Right atrium auricular region (tissue), 2 donors: ENCODE measurements at regions not wholly inside any gene's neighbourhood (a gene's known extent, or its start where the extent isn't known, plus 50 kb on each side); places are given as distances from the start of the nearest gene placed in this dataset.

Experiments used
- DNase-seq: peaks from one replicate; pipeline ENCODE4 v3.0.0-alpha.2; 2019; ENCODE audit warnings: low spot score
- H3K27ac ChIP-seq, 2 donors: fragments of 200-600 bp; sonication (generic); 1 replicate in 1 of 2; 2 replicates in 1 of 2; pipeline ENCODE4 v1.5.1; 2016 to 2019
- H3K27me3 ChIP-seq, 2 donors: fragments of 200-600 bp; sonication (generic); one replicate each; pipeline versions ENCODE4 v1.5.1 to v1.6.0; 2017 to 2019
- H3K36me3 ChIP-seq: fragments of 200-600 bp; sonication (generic); one replicate; pipeline ENCODE4 v1.5.1; 2016
- H3K4me1 ChIP-seq, 2 donors: fragments of 200-600 bp; sonication (generic); one replicate each; pipeline versions ENCODE4 v1.5.1 to v1.6.0; 2017 to 2019
- H3K4me3 ChIP-seq, 2 donors: fragments of 200-600 bp; sonication (generic); 1 replicate in 1 of 2; 2 replicates in 1 of 2; pipeline ENCODE4 v1.5.1; 2017 to 2019; ENCODE audit warnings: mild to moderate bottlenecking in 1 of 2, moderate library complexity in 1 of 2
- H3K9me3 ChIP-seq, 2 donors: fragments of 200-600 bp; sonication (generic); one replicate each; pipeline ENCODE4 v1.5.1; 2019
- TF ChIP-seq, protein P1 (sequence below), 2 donors: fragments of 200-600 bp; sonication (generic); IDR thresholded peaks; one replicate each; pipeline ENCODE4 v1.5.1; 2019; ENCODE audit warnings: antibody characterized with exemption in 2 of 2

- TF ChIP-seq, protein P1, sequence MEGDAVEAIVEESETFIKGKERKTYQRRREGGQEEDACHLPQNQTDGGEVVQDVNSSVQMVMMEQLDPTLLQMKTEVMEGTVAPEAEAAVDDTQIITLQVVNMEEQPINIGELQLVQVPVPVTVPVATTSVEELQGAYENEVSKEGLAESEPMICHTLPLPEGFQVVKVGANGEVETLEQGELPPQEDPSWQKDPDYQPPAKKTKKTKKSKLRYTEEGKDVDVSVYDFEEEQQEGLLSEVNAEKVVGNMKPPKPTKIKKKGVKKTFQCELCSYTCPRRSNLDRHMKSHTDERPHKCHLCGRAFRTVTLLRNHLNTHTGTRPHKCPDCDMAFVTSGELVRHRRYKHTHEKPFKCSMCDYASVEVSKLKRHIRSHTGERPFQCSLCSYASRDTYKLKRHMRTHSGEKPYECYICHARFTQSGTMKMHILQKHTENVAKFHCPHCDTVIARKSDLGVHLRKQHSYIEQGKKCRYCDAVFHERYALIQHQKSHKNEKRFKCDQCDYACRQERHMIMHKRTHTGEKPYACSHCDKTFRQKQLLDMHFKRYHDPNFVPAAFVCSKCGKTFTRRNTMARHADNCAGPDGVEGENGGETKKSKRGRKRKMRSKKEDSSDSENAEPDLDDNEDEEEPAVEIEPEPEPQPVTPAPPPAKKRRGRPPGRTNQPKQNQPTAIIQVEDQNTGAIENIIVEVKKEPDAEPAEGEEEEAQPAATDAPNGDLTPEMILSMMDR (IDR thresholded peaks at IDR 0.05): no peak
- Histone ChIP-seq H3K27me3 (no peaks in the 10 kb centered on the region), H3K4me1 (peaks cover 0 to 65% of the 10 kb centered on the region in 2 donors), H3K36me3 (no peaks in the 10 kb centered on the region), H3K4me3 (no peak overlapping the region), H3K9me3 (no peaks in the 10 kb centered on the region), H3K27ac (peak overlapping the region; percentile 71 to 89)
- DNase-seq: no peak
Observed at GRCh38 chr16:85466304-85466700, 146.8 kb upstream of the GSE1 start.

GRCh38 chr16:85466989-85467388, 146.1 kb upstream of the GSE1 start:
- no peak overlapping the region for H3K4me3 ChIP-seq
- no peaks in the 10 kb centered on the region for H3K9me3 ChIP-seq
- no peak for DNase-seq
- H3K27me3 ChIP-seq: no peaks in the 10 kb centered on the region
- TF ChIP-seq, protein P1 (IDR thresholded peaks at IDR 0.05): no peak
- peak overlapping the region; percentile 71 to 89 for H3K27ac ChIP-seq
- no peaks in the 10 kb centered on the region for H3K36me3 ChIP-seq
- H3K4me1 ChIP-seq: peaks cover 0 to 65% of the 10 kb centered on the region in 2 donors

DNA sequence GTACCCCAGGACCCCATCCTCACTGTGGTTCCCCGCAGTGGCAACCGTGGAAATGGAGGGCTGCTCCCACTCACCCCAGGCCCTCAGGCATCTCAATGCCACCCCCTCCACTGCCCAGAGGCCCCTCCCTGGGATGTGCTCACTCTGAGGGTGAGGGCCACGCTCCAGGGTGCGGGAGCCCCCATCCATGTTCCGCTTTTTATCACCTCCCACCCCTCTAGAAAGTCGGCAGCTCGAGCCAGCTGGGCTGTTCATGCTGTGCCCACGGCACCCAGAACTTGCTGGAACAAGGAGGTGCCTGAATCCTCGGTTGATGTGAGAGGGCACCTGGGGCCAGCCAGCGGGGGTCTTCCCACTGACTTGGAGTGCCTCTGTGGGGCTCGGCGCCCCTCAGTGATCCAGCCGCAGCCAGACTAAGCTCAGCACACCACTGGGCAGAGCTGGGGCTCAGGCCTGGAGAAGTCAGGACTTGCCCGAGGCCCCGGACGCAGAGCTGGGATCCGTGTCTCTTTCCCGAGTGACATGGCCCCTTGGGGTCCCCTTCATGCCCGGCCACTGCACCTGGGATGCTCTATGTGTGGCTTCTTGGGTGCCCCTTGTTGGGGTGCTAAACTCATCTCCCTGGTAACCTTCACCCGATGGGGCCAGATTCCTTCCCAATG, 143.1 kb upstream of the GSE1 start:
- Histone ChIP-seq H3K4me1 (peaks cover 0 to 68% of the 10 kb centered on the region in 2 donors), H3K27me3 (no peaks in the 10 kb centered on the region), H3K4me3 (no peak overlapping the region), H3K36me3 (no peaks in the 10 kb centered on the region), H3K27ac (peak overlapping the region; percentile 62 to 72), H3K9me3 (no peaks in the 10 kb centered on the region)
- DNase-seq: no peak
- TF ChIP-seq, protein P1 (IDR thresholded peaks at IDR 0.05): no peak

DNA sequence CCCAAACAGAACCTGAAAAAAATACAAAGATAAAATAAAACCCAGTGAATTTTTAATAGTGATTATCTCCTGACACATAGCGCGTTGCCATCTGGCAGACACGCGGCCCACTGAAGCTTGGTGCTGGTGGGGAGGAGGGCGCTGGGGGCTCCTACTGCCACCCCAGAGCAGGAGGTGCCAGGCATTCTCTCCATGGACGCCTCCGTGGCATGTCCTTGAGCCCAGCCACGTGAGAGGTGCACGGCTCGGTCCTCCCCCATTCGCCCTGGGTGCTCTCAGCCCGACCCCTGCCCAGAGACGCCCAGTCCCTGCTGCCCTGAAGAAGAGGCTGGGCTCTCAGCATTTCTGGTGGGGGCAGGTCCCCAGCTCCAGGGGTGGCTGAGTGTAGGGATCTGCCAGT, 142.2 kb upstream of the GSE1 start:
- TF ChIP-seq, protein P1 (IDR thresholded peaks at IDR 0.05): no peak
- peak overlapping the region; percentile 62 to 72 for H3K27ac ChIP-seq
- no peaks in the 10 kb centered on the region for H3K9me3 ChIP-seq
- H3K27me3 ChIP-seq: no peaks in the 10 kb centered on the region
- peaks cover 0 to 64% of the 10 kb centered on the region in 2 donors for H3K4me1 ChIP-seq
- no peak for DNase-seq
- H3K36me3 ChIP-seq: no peaks in the 10 kb centered on the region
- H3K4me3 ChIP-seq: no peak overlapping the region

DNA sequence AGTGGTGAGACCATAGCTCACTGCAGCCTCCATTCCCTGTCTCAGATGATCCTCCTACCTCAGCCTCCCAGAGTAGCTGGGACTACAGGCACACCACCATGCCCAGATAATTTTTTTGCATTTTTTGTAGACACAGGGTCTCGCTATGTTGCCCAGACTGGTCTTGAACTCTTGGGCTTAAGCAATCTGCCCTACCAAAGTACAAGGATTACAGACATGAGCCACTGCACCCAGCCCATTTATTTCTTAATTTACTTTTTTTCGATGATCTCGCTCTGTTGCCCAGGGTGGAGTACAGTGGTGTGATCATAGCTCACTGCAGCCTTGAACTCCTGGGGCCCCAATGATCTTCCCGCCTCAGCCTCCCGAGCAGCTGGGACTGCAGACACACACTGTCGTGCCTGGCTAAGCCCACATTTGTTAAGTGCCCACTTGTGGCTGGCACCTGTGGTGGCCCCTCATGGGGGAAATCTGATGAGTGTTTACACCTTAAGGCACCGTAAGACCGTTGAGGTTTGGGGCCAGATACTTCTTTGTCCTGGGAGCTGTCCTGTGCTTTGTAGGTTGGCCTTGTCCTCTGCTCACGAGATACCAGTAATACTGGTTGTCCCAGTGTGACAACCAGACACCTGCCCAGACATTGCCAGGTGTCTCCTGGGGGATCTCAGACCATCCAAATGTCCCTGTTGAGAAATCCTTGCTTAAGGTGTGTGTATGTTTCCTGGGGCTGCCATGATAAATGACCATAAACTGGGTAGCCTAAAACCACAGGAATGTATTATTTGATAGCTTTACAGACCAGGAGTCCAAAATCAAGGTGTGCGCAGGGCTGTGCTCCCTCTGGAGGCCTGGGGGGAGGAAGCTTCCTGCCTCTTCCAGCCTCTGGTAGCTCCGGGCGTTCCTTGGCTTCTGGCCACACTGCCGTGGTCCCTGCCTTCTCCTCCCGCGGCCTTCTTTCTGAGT, 141.4 kb upstream of the GSE1 start:
- Histone ChIP-seq H3K4me3 (no peak overlapping the region), H3K4me1 (peaks cover 0 to 58% of the 10 kb centered on the region in 2 donors), H3K27me3 (no peaks in the 10 kb centered on the region), H3K9me3 (no peaks in the 10 kb centered on the region), H3K36me3 (no peaks in the 10 kb centered on the region), H3K27ac (peak overlapping the region; percentile 62 to 72)
- DNase-seq: no peak
- TF ChIP-seq, protein P1 (IDR thresholded peaks at IDR 0.05): peak in 1 of 2 donors; percentile 28
